ENCODE measurements at regions not wholly inside any gene's neighbourhood (a gene's known extent, or its start where the extent isn't known, plus 50 kb on each side); places are given as distances from the start of the nearest gene placed in this dataset.
A peak's percentile ranks its signal among the peaks of the same experiment; 100 is the strongest.

DNA sequence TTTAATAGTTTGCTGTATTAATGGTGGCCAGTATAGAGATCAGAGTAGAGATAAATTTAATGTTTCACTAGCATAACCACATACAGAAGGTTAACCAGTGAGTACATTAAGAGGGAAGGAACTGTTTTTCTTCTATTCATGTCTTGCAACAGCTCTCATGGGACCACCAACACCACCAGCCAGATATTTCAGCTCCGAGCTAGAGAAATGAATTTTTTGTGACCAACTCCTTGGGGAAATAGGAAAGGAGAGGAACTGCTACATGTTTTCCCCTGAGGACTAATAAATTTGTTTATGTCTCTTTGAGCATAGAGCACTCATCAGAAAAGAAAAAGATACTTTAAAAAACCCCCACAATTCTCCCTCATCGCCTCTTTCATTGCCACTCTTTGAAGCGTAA lies 247.5 kb downstream of the MBNL1 start:
- FAIRE-seq (no peak), DNase-seq (ENCODE audit: extremely low read depth in 1 of 4, low spot score in 3 of 4) (no peak), ATAC-seq (no peak)
- Histone ChIP-seq H3K4me3 (no peak overlapping the region), H3K27ac (ENCODE audit: extremely low read depth, low read depth, low read length) (no peak overlapping the region), H3K9ac (ENCODE audit: insufficient read depth in 1 of 2, low read depth in 2 of 2, low read length in 2 of 2) (no peak overlapping the region), H3K4me1 (replicated peaks in 1 of 2; ENCODE audit: control insufficient read depth in 2 of 2, insufficient read depth in 2 of 2, low read length in 2 of 2) (no peaks in the 10 kb centered on the region), H3K79me2 (ENCODE audit: control insufficient read depth, insufficient read depth, low read length) (no peaks in the 10 kb centered on the region), H3K4me2 (ENCODE audit: insufficient read depth, low read length) (no peak overlapping the region), H2AFZ (ENCODE audit: low read depth, low read length) (peak overlapping the region; percentile 27; the same call in 1 of the 2 replicates), H4K20me1 (replicated peaks; ENCODE audit: control insufficient read depth, insufficient read depth, low read length) (no peaks in the 10 kb centered on the region), H3K9me3 (replicated peaks; ENCODE audit: control insufficient read depth, insufficient read depth, low read depth, low read length) (no peaks in the 10 kb centered on the region), H3K36me3 (ENCODE audit: control insufficient read depth, insufficient read depth, low read length) (no peaks in the 10 kb centered on the region), H3K9me1 (ENCODE audit: control insufficient read depth, insufficient read depth, low read length) (no peaks in the 10 kb centered on the region), H3K27me3 (ENCODE audit: control insufficient read depth in 2 of 2, insufficient read depth in 2 of 2, low read length in 2 of 2) (no peaks in the 10 kb centered on the region)
- intact Hi-C loops (cut with micrococcal nuclease) = no loop called here
- CTCF ChIA-PET (ENCODE audit: low intra/inter-chr PET ratio) = no interaction called here
- no TSS peak for BruUV-seq (replicated peaks)
- POLR2A ChIA-PET = no interaction called here
- WGBS (ENCODE audit: insufficient coverage, low coverage, missing lambda C conversion rate) = 41% methylated on average over 3 of the region's 3 CpGs
- no peak for TF ChIP-seq FUS (optimal IDR thresholded peaks at IDR 0.05; ENCODE audit: low read depth, low read length)
- no peak for TF ChIP-seq HNRNPL (IDR thresholded peaks at IDR 0.05; ENCODE audit: low read depth, low read length)
- TF ChIP-seq ZNF644 (tag; IDR thresholded peaks at IDR 0.05; ENCODE audit: low read depth) = no peak
- TF ChIP-seq JUNB (CRISPR knock-in tag; conservative IDR thresholded peaks at IDR 0.05) = no peak
- no peak for TF ChIP-seq ZNF143 (CRISPR knock-in tag; IDR thresholded peaks at IDR 0.05)
- in situ Hi-C loops (cut with MboI) = loop anchor here (25.0 kb wide), 1 partner anchor 1071 kb away; no protein-coding TSS in a partner anchor

DNA sequence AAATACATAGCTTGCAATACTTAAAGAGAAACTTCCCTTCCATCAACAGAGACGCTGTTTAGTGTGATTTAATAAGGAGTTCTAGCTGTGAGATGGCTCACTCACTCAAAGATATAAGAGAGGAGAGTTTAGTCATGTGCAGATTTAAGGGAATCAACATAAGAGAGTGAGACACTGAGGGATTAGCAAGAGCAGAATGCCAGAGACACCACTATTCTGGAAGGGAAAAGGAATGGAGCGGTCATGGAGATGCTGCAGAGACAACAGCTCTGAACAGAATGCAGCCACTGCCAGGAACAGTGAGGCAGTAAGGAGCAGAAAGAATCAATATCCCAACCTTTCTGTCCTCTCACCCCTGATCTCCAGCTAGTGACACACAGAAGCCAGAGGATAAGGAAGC lies 248.8 kb downstream of the MBNL1 start:
- Histone ChIP-seq H3K4me2 (ENCODE audit: insufficient read depth, low read length) (no peak overlapping the region), H4K20me1 (replicated peaks; ENCODE audit: control insufficient read depth, insufficient read depth, low read length) (no peaks in the 10 kb centered on the region), H3K4me1 (replicated peaks in 1 of 2; ENCODE audit: control insufficient read depth in 2 of 2, insufficient read depth in 2 of 2, low read length in 2 of 2) (no peaks in the 10 kb centered on the region), H3K9me1 (ENCODE audit: control insufficient read depth, insufficient read depth, low read length) (no peaks in the 10 kb centered on the region), H3K79me2 (ENCODE audit: control insufficient read depth, insufficient read depth, low read length) (no peaks in the 10 kb centered on the region), H3K36me3 (ENCODE audit: control insufficient read depth, insufficient read depth, low read length) (no peaks in the 10 kb centered on the region), H2AFZ (ENCODE audit: low read depth, low read length) (no peak overlapping the region), H3K9ac (ENCODE audit: insufficient read depth in 1 of 2, low read depth in 2 of 2, low read length in 2 of 2) (no peak overlapping the region), H3K27me3 (ENCODE audit: control insufficient read depth in 2 of 2, insufficient read depth in 2 of 2, low read length in 2 of 2) (no peaks in the 10 kb centered on the region), H3K4me3 (no peak overlapping the region), H3K9me3 (replicated peaks; ENCODE audit: control insufficient read depth, insufficient read depth, low read depth, low read length) (no peaks in the 10 kb centered on the region), H3K27ac (ENCODE audit: extremely low read depth, low read depth, low read length) (no peak overlapping the region)
- intact Hi-C loops (cut with micrococcal nuclease) = no loop called here
- CTCF ChIA-PET (ENCODE audit: low intra/inter-chr PET ratio) = no interaction called here
- TF ChIP-seq, protein P1, sequence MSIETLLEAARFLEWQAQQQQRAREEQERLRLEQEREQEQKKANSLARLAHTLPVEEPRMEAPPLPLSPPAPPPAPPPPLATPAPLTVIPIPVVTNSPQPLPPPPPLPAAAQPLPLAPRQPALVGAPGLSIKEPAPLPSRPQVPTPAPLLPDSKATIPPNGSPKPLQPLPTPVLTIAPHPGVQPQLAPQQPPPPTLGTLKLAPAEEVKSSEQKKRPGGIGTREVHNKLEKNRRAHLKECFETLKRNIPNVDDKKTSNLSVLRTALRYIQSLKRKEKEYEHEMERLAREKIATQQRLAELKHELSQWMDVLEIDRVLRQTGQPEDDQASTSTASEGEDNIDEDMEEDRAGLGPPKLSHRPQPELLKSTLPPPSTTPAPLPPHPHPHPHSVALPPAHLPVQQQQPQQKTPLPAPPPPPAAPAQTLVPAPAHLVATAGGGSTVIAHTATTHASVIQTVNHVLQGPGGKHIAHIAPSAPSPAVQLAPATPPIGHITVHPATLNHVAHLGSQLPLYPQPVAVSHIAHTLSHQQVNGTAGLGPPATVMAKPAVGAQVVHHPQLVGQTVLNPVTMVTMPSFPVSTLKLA (conservative IDR thresholded peaks at IDR 0.05) = no peak
- TF ChIP-seq NRF1 (conservative IDR thresholded peaks at IDR 0.05 in 1 of 2, IDR thresholded peaks at IDR 0.05 in 1 of 2) = no peak
- no peak for TF ChIP-seq SRSF1 (IDR thresholded peaks at IDR 0.05; ENCODE audit: low read depth, low read length)
- ATAC-seq (no peak; the same call in 2 of the 3 replicates), DNase-seq (ENCODE audit: extremely low read depth in 1 of 4, low spot score in 3 of 4) (no peak), FAIRE-seq (no peak)
- no TSS peak for BruUV-seq (replicated peaks)
- POLR2A ChIA-PET = interaction anchor here (1.0 kb wide), 1 partner anchor 18 kb away, joined by 3 read pairs; no protein-coding TSS in a partner anchor
- WGBS (ENCODE audit: insufficient coverage, low coverage, missing lambda C conversion rate) = 34% methylated on average over 2 of the region's 2 CpGs
- in situ Hi-C loops (cut with MboI) = loop anchor here (25.0 kb wide), 1 partner anchor 1070 kb away; no protein-coding TSS in a partner anchor

Data from K562 (cell line).